Astrocyte (in vitro differentiated cells and primary cell): ENCODE measurements at regions not wholly inside any gene's neighbourhood (a gene's known extent, or its start where the extent isn't known, plus 50 kb on each side); places are given as distances from the start of the nearest gene placed in this dataset.

Experiments used
- DNase-seq: peaks from one replicate; pipeline ENCODE4 v3.0.0-alpha.2; 2010; ENCODE audit warnings: low read depth
- FAIRE-seq: peaks from 2 replicates; lab custom pipeline; 2011; peaks lifted over from hg19 to GRCh38; lab: Jason Lieb, UNC
- H2AFZ ChIP-seq: 2 replicates; pipeline ENCODE4 v1.6.0; 2012; ENCODE audit warnings: low read depth, low read length, inconsistent platforms
- H3K27ac ChIP-seq: 2 replicates; pipeline ENCODE4 v1.5.1; 2011; ENCODE audit warnings: low read depth, low read length, inconsistent platforms
- H3K27me3 ChIP-seq: 2 replicates; pipeline ENCODE4 v1.6.0; 2011; ENCODE audit warnings: low read length, inconsistent platforms; ENCODE audit not compliant: insufficient read depth
- H3K36me3 ChIP-seq: 2 replicates; pipeline ENCODE4 v1.5.1; 2011; ENCODE audit warnings: low read length, inconsistent platforms; ENCODE audit not compliant: insufficient read depth
- H3K4me1 ChIP-seq: 2 replicates; pipeline ENCODE4 v1.5.1; 2011; ENCODE audit warnings: low read length, inconsistent platforms; ENCODE audit not compliant: insufficient read depth
- H3K4me2 ChIP-seq: 2 replicates; pipeline ENCODE4 v1.6.0; 2012; ENCODE audit warnings: low read length, inconsistent platforms
- H3K4me3 ChIP-seq: 2 replicates; pipeline ENCODE4 v1.5.1; 2011; ENCODE audit warnings: low read depth, mild to moderate bottlenecking, low read length, inconsistent platforms; ENCODE audit not compliant: insufficient read depth
- H3K79me2 ChIP-seq: 2 replicates; pipeline ENCODE4 v1.6.0; 2012; ENCODE audit warnings: mild to moderate bottlenecking, low read length, inconsistent platforms; ENCODE audit not compliant: insufficient read depth
- H3K9ac ChIP-seq: 2 replicates; pipeline ENCODE4 v1.6.0; 2012; ENCODE audit warnings: mild to moderate bottlenecking, low read length, inconsistent platforms
- H3K9me3 ChIP-seq: 2 replicates; pipeline ENCODE4 v1.5.1; 2012; ENCODE audit warnings: low read depth, mild to moderate bottlenecking, low read length, inconsistent platforms; ENCODE audit not compliant: insufficient read depth
- H4K20me1 ChIP-seq: 2 replicates; pipeline ENCODE4 v1.6.0; 2012; ENCODE audit warnings: low read length, inconsistent platforms; ENCODE audit not compliant: insufficient read depth
- H3K27ac Mint-ChIP-seq: one replicate; pipeline ENCODE4 v1.8.0; 2021; ENCODE audit warnings: mild to moderate bottlenecking, mixed read lengths; ENCODE audit not compliant: unreplicated experiment
- H3K27me3 Mint-ChIP-seq: one replicate; pipeline ENCODE4 v1.8.0; 2021; ENCODE audit warnings: low read depth, mixed read lengths; ENCODE audit not compliant: unreplicated experiment
- H3K36me3 Mint-ChIP-seq: one replicate; pipeline ENCODE4 v1.8.0; 2021; ENCODE audit warnings: low read depth, mixed read lengths; ENCODE audit not compliant: unreplicated experiment
- H3K4me1 Mint-ChIP-seq: one replicate; pipeline ENCODE4 v1.8.0; 2021; ENCODE audit warnings: low read depth, mixed read lengths; ENCODE audit not compliant: unreplicated experiment
- H3K4me3 Mint-ChIP-seq: one replicate; pipeline ENCODE4 v1.8.0; 2021; ENCODE audit warnings: mild to moderate bottlenecking, moderate library complexity, mixed read lengths; ENCODE audit not compliant: unreplicated experiment
- H3K9me3 Mint-ChIP-seq: one replicate; pipeline ENCODE4 v1.8.0; 2021; ENCODE audit warnings: mild to moderate bottlenecking, mixed read lengths; ENCODE audit not compliant: unreplicated experiment
- CTCF ChIP-seq: IDR thresholded peaks from 2 replicates; pipeline ENCODE4 v1.5.1; 2011; ENCODE audit warnings: low read depth, mild to moderate bottlenecking, inconsistent platforms, low read length, moderate library complexity; ENCODE audit not compliant: insufficient read depth
- EZH2 ChIP-seq: IDR thresholded peaks from 2 replicates; pipeline ENCODE4 v1.6.1; 2012; ENCODE audit warnings: mild to moderate bottlenecking, low read length, inconsistent platforms; ENCODE audit not compliant: insufficient read depth

- Mint-ChIP-seq H3K4me1 (peaks cover 4% of the 10 kb centered on the region), H3K36me3 (peaks cover 5% of the 10 kb centered on the region), H3K27ac (peak overlapping the region; percentile 1), H3K9me3 (peaks cover 7% of the 10 kb centered on the region), H3K4me3 (no peak overlapping the region), H3K27me3 (peaks cover 13% of the 10 kb centered on the region)
- no peak overlapping the region for H3K4me2 ChIP-seq
- no peaks in the 10 kb centered on the region for H3K36me3 ChIP-seq
- no peaks in the 10 kb centered on the region for H4K20me1 ChIP-seq
- H3K27me3 ChIP-seq: no peaks in the 10 kb centered on the region
- peaks cover 6% of the 10 kb centered on the region for H3K4me1 ChIP-seq
- H3K27ac ChIP-seq: no peak overlapping the region
- no peak for DNase-seq
- no peak for FAIRE-seq
- no peak overlapping the region for H3K9ac ChIP-seq
- no peaks in the 10 kb centered on the region for H3K9me3 ChIP-seq
- no peaks in the 10 kb centered on the region for H3K79me2 ChIP-seq
- H2AFZ ChIP-seq: no peak overlapping the region
- no peak overlapping the region for H3K4me3 ChIP-seq
- no peak for TF ChIP-seq EZH2
- TF ChIP-seq CTCF: no peak
Observed at GRCh38 chr9:129310666-129311350, 132.7 kb upstream of the IER5L start.

GRCh38 chr9:129309906-129310305 is 131.8 kb upstream of the IER5L start:
- peaks cover 2% of the 10 kb centered on the region for H3K4me1 Mint-ChIP-seq
- Histone ChIP-seq H3K36me3 (no peaks in the 10 kb centered on the region), H3K9ac (no peak overlapping the region), H2AFZ (no peak overlapping the region), H3K27me3 (no peaks in the 10 kb centered on the region), H3K4me2 (no peak overlapping the region), H3K27ac (no peak overlapping the region), H3K9me3 (no peaks in the 10 kb centered on the region), H3K4me3 (no peak overlapping the region), H3K79me2 (no peaks in the 10 kb centered on the region), H4K20me1 (no peaks in the 10 kb centered on the region), H3K4me1 (no peaks in the 10 kb centered on the region)
- no peak for DNase-seq
- peaks cover 7% of the 10 kb centered on the region for H3K9me3 Mint-ChIP-seq
- peaks cover 5% of the 10 kb centered on the region for H3K36me3 Mint-ChIP-seq
- FAIRE-seq: no peak
- no peak overlapping the region for H3K27ac Mint-ChIP-seq
- TF ChIP-seq CTCF: no peak
- TF ChIP-seq EZH2: no peak
- no peak overlapping the region for H3K4me3 Mint-ChIP-seq
- H3K27me3 Mint-ChIP-seq: peaks cover 13% of the 10 kb centered on the region

- Histone ChIP-seq H2AFZ (no peak overlapping the region), H3K79me2 (no peaks in the 10 kb centered on the region), H3K4me3 (no peak overlapping the region), H3K4me1 (no peaks in the 10 kb centered on the region), H3K4me2 (no peak overlapping the region), H3K9ac (no peak overlapping the region), H3K9me3 (no peaks in the 10 kb centered on the region), H3K27ac (no peak overlapping the region), H3K36me3 (no peaks in the 10 kb centered on the region), H3K27me3 (no peaks in the 10 kb centered on the region), H4K20me1 (no peaks in the 10 kb centered on the region)
- no peak for TF ChIP-seq EZH2
- no peak for TF ChIP-seq CTCF
- FAIRE-seq (no peak), DNase-seq (no peak)
- peaks cover 11% of the 10 kb centered on the region for H3K9me3 Mint-ChIP-seq
- peaks cover 2% of the 10 kb centered on the region for H3K4me1 Mint-ChIP-seq
- no peak overlapping the region for H3K4me3 Mint-ChIP-seq
- H3K36me3 Mint-ChIP-seq: peaks cover 5% of the 10 kb centered on the region
- H3K27me3 Mint-ChIP-seq: peaks cover 13% of the 10 kb centered on the region
- H3K27ac Mint-ChIP-seq: peak overlapping the region; percentile 62
Observed at GRCh38 chr9:129309041-129309430, 131.0 kb upstream of the IER5L start.
